Upper lobe of left lung (tissue), 4 donors: ENCODE measurements at regions not wholly inside any gene's neighbourhood (a gene's known extent, or its start where the extent isn't known, plus 50 kb on each side); places are given as distances from the start of the nearest gene placed in this dataset.

Experiments
- CTCF ChIP-seq, 6 experiments: fragments of 450-650 bp in 4 of 6; fragments of 200-600 bp in 2 of 6; sonication (generic) in 2 of 6; IDR thresholded peaks; one replicate each; pipeline ENCODE4 v1.5.1; 2016 to 2019; ENCODE audit warnings: antibody characterized with exemption in 6 of 6
- EP300 ChIP-seq, 4 donors: sonication (generic); formaldehyde crosslinking; IDR thresholded peaks; one replicate each; pipeline ENCODE4 v1.5.1; 2017; ENCODE audit warnings: antibody characterized with exemption in 4 of 4, control low read depth in 2 of 4
- POLR2A ChIP-seq, 4 donors: fragments of 450-650 bp; IDR thresholded peaks; one replicate each; pipeline ENCODE4 v1.5.1; 2016 to 2017; ENCODE audit warnings: antibody characterized with exemption in 4 of 4, mild to moderate bottlenecking in 2 of 4
- POLR2AphosphoS5 ChIP-seq, 2 donors: sonication (generic); formaldehyde crosslinking; IDR thresholded peaks; one replicate each; pipeline ENCODE4 v1.5.1; 2017; ENCODE audit warnings: antibody characterized with exemption in 2 of 2

- TF ChIP-seq CTCF (IDR thresholded peaks at IDR 0.05) = no peak
- no peak for TF ChIP-seq POLR2AphosphoS5 (IDR thresholded peaks at IDR 0.05)
- no peak for TF ChIP-seq POLR2A (IDR thresholded peaks at IDR 0.05)
- TF ChIP-seq EP300 (IDR thresholded peaks at IDR 0.05) = no peak
Measured at GRCh38 chr2:117212562-117212961, 601.9 kb upstream of the DDX18 start.
